Heart left ventricle (tissue), 13 donors: ENCODE measurements at regions not wholly inside any gene's neighbourhood (a gene's known extent, or its start where the extent isn't known, plus 50 kb on each side); places are given as distances from the start of the nearest gene placed in this dataset.

Experiments
- CTCF ChIP-seq, 12 donors: fragments of 200-600 bp; sonication (generic) in 4 of 12; IDR thresholded peaks; one replicate each; pipeline versions ENCODE4 v1.5.0 to v1.8.0; 2018 to 2022; ENCODE audit warnings: antibody characterized with exemption in 12 of 12, mild to moderate bottlenecking in 5 of 12
- POLR2A ChIP-seq, 2 donors: fragments of 450-650 bp; IDR thresholded peaks; one replicate each; pipeline ENCODE4 v1.6.1; 2017; ENCODE audit warnings: antibody characterized with exemption in 2 of 2, mild to moderate bottlenecking in 2 of 2, moderate library complexity in 2 of 2
- donor health status: ischemic (EF 13 %, LVEDD 7.1; RV severe dilation, severe dysfunction).
- donor health status: DM: no; HTN: yes; CAD: no.
- donor health status: DM: no; HTN: no; CAD: no.
- donor health status: ischemic (EF 25% LVEDD 6.9; RV normal size, moderate dysfunction).
- donor health status: ischemic (EF 25% LVEDD 5.7; RV mildly dilated, moderate dysfunction).
- donor health status: ischemic (EF 35%, LVEDD 5.7; RV mildly dilated, moderate dysfunction).
- donor health status: nonischemic (EF 11% LVEDD 7.7; RV severe dilation, severe dysfunction).
- donor health status: DM: yes; HTN: yes; CAD: no.
- donor health status: PGD.
- donor health status: ischemic (EF 29% LVEDD 5.4; RV normal size, mild dysfunction).
- donor health status: nonischemic (EF 23%, LVEDD 6.1; RV moderate dilation, normal function).

GRCh38 chr9:89985068-89985467 is 380.3 kb downstream of the GADD45G start:
- TF ChIP-seq CTCF (IDR thresholded peaks at IDR 0.05) (no peak), POLR2A (IDR thresholded peaks at IDR 0.05) (no peak)
